Myocyte (in vitro differentiated cells): ENCODE measurements at regions not wholly inside any gene's neighbourhood (a gene's known extent, or its start where the extent isn't known, plus 50 kb on each side); places are given as distances from the start of the nearest gene placed in this dataset.
"Not testable (repeated sequence)": the region's sequence is repeated elsewhere in the genome, so short reads cannot be mapped to it uniquely, and the experiment has no call there.

Experiments
- DNase-seq: peaks from one replicate; pipeline ENCODE4 v3.0.0-alpha.2; 2012; ENCODE audit warnings: low read depth

GRCh38 chr22:27299181-27300085 is 502.1 kb downstream of the MN1 start:
- DNase-seq = no peak

- no peak for DNase-seq
Observed at GRCh38 chr22:27300536-27301285, 500.8 kb downstream of the MN1 start.

GRCh38 chr22:27302501-27302900 is 499.1 kb downstream of the MN1 start:
- no peak for DNase-seq

GRCh38 chr22:27303718-27304117 is 497.8 kb downstream of the MN1 start:
- DNase-seq = no peak

- no peak for DNase-seq
Observed at GRCh38 chr22:27306771-27307170, 494.8 kb downstream of the MN1 start.

- no peak for DNase-seq
Observed at GRCh38 chr22:27307545-27308247, 493.9 kb downstream of the MN1 start.

GRCh38 chr22:27308513-27308912 is 493.0 kb downstream of the MN1 start:
- no peak for DNase-seq

- DNase-seq = no peak
Observed at GRCh38 chr22:27309697-27310096, 491.9 kb downstream of the MN1 start.

GRCh38 chr22:27310966-27311697 is 490.4 kb downstream of the MN1 start:
- DNase-seq = no peak

GRCh38 chr22:27311698-27312550 is 489.6 kb downstream of the MN1 start:
- no peak for DNase-seq

GRCh38 chr22:27312565-27312964 is 489.0 kb downstream of the MN1 start:
- no peak for DNase-seq

GRCh38 chr22:27312966-27313855 is 488.3 kb downstream of the MN1 start:
- DNase-seq = no peak

GRCh38 chr22:27314276-27314807 is 487.2 kb downstream of the MN1 start:
- no peak for DNase-seq

GRCh38 chr22:27315833-27316232 is 485.7 kb downstream of the MN1 start:
- DNase-seq = no peak

- no peak for DNase-seq
Observed at GRCh38 chr22:27317096-27317495, 484.5 kb downstream of the MN1 start.

- no peak for DNase-seq
Observed at GRCh38 chr22:27317971-27318428, 483.6 kb downstream of the MN1 start.

- DNase-seq = no peak
Observed at GRCh38 chr22:27318516-27318915, 483.0 kb downstream of the MN1 start.

GRCh38 chr22:27323661-27324060 is 477.9 kb downstream of the MN1 start:
- DNase-seq = no peak

- DNase-seq = not testable (repeated sequence)
Observed at GRCh38 chr22:27324908-27325307, 476.6 kb downstream of the MN1 start.
